Glutamatergic neuron (in vitro differentiated cells): ENCODE measurements at regions not wholly inside any gene's neighbourhood (a gene's known extent, or its start where the extent isn't known, plus 50 kb on each side); places are given as distances from the start of the nearest gene placed in this dataset.

ENCODE experiments used
- DNase-seq: peaks from one replicate; pipeline ENCODE4 v3.0.0; 2022
- H3K27ac Mint-ChIP-seq: one replicate; pipeline ENCODE4 v1.8.0; 2020; ENCODE audit warnings: mild to moderate bottlenecking, mixed read lengths, inconsistent platforms; ENCODE audit not compliant: unreplicated experiment
- H3K27me3 Mint-ChIP-seq: one replicate; pipeline ENCODE4 v1.8.0; 2020; ENCODE audit warnings: mild to moderate bottlenecking, moderate library complexity, mixed read lengths, inconsistent platforms; ENCODE audit not compliant: unreplicated experiment
- H3K36me3 Mint-ChIP-seq: one replicate; pipeline ENCODE4 v1.8.0; 2020; ENCODE audit warnings: mild to moderate bottlenecking, mixed read lengths, inconsistent platforms; ENCODE audit not compliant: unreplicated experiment
- H3K4me1 Mint-ChIP-seq: one replicate; pipeline ENCODE4 v1.8.0; 2020; ENCODE audit warnings: mild to moderate bottlenecking, low read depth, mixed read lengths, inconsistent platforms; ENCODE audit not compliant: unreplicated experiment
- H3K4me3 Mint-ChIP-seq: one replicate; pipeline ENCODE4 v1.8.0; 2020; ENCODE audit warnings: mild to moderate bottlenecking, mixed read lengths, inconsistent platforms; ENCODE audit not compliant: unreplicated experiment
- H3K9me3 Mint-ChIP-seq: one replicate; pipeline ENCODE4 v1.8.0; 2020; ENCODE audit warnings: mild to moderate bottlenecking, moderate library complexity, mixed read lengths, inconsistent platforms; ENCODE audit not compliant: unreplicated experiment
- TF ChIP-seq, protein P1 (sequence below): fragments of 200-600 bp; sonication (generic); IDR thresholded peaks from one replicate; pipeline ENCODE4 v1.5.0; 2021; ENCODE audit not compliant: partially characterized antibody, unreplicated experiment

GRCh38 chr5:76030343-76030742, 52.8 kb upstream of the SV2C start:
- no peaks in the 10 kb centered on the region for H3K4me1 Mint-ChIP-seq
- H3K27me3 Mint-ChIP-seq = no peaks in the 10 kb centered on the region
- no peak for DNase-seq
- TF ChIP-seq, protein P1, sequence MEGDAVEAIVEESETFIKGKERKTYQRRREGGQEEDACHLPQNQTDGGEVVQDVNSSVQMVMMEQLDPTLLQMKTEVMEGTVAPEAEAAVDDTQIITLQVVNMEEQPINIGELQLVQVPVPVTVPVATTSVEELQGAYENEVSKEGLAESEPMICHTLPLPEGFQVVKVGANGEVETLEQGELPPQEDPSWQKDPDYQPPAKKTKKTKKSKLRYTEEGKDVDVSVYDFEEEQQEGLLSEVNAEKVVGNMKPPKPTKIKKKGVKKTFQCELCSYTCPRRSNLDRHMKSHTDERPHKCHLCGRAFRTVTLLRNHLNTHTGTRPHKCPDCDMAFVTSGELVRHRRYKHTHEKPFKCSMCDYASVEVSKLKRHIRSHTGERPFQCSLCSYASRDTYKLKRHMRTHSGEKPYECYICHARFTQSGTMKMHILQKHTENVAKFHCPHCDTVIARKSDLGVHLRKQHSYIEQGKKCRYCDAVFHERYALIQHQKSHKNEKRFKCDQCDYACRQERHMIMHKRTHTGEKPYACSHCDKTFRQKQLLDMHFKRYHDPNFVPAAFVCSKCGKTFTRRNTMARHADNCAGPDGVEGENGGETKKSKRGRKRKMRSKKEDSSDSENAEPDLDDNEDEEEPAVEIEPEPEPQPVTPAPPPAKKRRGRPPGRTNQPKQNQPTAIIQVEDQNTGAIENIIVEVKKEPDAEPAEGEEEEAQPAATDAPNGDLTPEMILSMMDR = no peak
- H3K9me3 Mint-ChIP-seq = no peaks in the 10 kb centered on the region
- no peak overlapping the region for H3K4me3 Mint-ChIP-seq
- H3K36me3 Mint-ChIP-seq = no peaks in the 10 kb centered on the region
- H3K27ac Mint-ChIP-seq = no peak overlapping the region

DNA sequence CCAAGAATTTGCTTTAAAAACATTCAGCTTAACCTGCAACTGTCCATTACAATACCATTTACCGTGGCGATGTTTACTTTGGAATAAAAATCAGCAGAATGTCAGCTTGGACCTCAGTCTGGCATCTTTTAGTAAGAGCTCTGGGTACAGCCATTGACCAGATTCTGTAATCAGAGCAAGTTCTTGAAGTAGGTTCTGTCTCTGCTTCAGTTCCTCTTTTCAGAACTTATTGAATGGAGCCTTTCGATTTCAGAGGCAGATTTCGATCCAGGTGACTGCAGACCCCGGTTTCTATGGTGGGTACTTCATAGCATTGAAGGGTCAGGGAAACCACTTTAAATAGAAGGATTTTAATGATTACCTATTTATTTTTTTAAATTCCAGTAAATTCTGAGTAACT, 53.4 kb upstream of the SV2C start:
- H3K27me3 Mint-ChIP-seq = no peaks in the 10 kb centered on the region
- no peaks in the 10 kb centered on the region for H3K36me3 Mint-ChIP-seq
- no peaks in the 10 kb centered on the region for H3K4me1 Mint-ChIP-seq
- DNase-seq = no peak
- H3K27ac Mint-ChIP-seq = no peak overlapping the region
- H3K9me3 Mint-ChIP-seq = no peaks in the 10 kb centered on the region
- H3K4me3 Mint-ChIP-seq = no peak overlapping the region
- TF ChIP-seq, protein P1 = no peak

GRCh38 chr5:76025790-76026189, 57.4 kb upstream of the SV2C start:
- no peak overlapping the region for H3K27ac Mint-ChIP-seq
- no peaks in the 10 kb centered on the region for H3K27me3 Mint-ChIP-seq
- H3K4me1 Mint-ChIP-seq = peaks cover 3% of the 10 kb centered on the region
- no peak overlapping the region for H3K4me3 Mint-ChIP-seq
- DNase-seq = no peak
- H3K36me3 Mint-ChIP-seq = no peaks in the 10 kb centered on the region
- no peaks in the 10 kb centered on the region for H3K9me3 Mint-ChIP-seq
- TF ChIP-seq, protein P1 = no peak

GRCh38 chr5:76025069-76025468, 58.1 kb upstream of the SV2C start:
- no peaks in the 10 kb centered on the region for H3K27me3 Mint-ChIP-seq
- no peaks in the 10 kb centered on the region for H3K9me3 Mint-ChIP-seq
- no peaks in the 10 kb centered on the region for H3K36me3 Mint-ChIP-seq
- no peak overlapping the region for H3K4me3 Mint-ChIP-seq
- TF ChIP-seq, protein P1 = no peak
- peak; percentile 16 for DNase-seq
- peaks cover 3% of the 10 kb centered on the region for H3K4me1 Mint-ChIP-seq
- no peak overlapping the region for H3K27ac Mint-ChIP-seq

DNA sequence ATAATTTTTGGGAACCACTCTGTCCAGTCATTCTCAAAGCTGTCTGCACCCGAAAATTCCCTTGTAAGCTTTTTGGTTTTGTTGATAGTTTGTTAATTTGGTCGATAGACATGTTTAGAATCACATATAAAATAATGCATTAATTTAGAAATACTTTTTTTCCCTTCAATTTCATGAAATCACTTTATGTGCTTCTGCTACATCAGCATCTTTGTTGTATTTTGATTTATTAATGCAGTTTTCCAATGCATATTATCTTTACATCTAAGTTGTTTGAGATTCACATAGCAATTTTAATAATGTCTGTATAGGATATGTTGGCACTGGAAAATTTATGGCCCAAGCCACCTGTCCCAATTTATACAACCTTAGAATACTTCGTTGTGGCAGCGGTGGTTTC, 60.6 kb upstream of the SV2C start:
- TF ChIP-seq, protein P1 = no peak
- Mint-ChIP-seq H3K4me1 (peaks cover 3% of the 10 kb centered on the region), H3K27ac (no peak overlapping the region), H3K9me3 (no peaks in the 10 kb centered on the region), H3K4me3 (no peak overlapping the region), H3K27me3 (no peaks in the 10 kb centered on the region), H3K36me3 (no peaks in the 10 kb centered on the region)
- DNase-seq = no peak
